Right lobe of liver (tissue), 4 donors: ENCODE measurements at regions not wholly inside any gene's neighbourhood (a gene's known extent, or its start where the extent isn't known, plus 50 kb on each side); places are given as distances from the start of the nearest gene placed in this dataset.

Experiments
- POLR2A ChIP-seq: fragments of 450-650 bp; IDR thresholded peaks from one replicate; pipeline ENCODE4 v1.6.1; 2017; ENCODE audit warnings: antibody characterized with exemption, mild to moderate bottlenecking
- TF ChIP-seq, protein P1 (sequence below), 4 donors: fragments of 200-600 bp in 3 of 4; fragments of 450-650 bp in 1 of 4; IDR thresholded peaks; one replicate each; pipeline versions ENCODE4 v1.5.1 to v1.8.0; 2016 to 2022; ENCODE audit warnings: antibody characterized with exemption in 4 of 4, mild to moderate bottlenecking in 2 of 4
- donor health status: DM: no; HTN: no; CAD: no.
- donor health status: DM: no; HTN: no; CAD: no.
- donor health status: DM: no; HTN: yes; CAD: no.

GRCh38 chr20:60959971-60960370 is 292.1 kb upstream of the CDH4 start:
- TF ChIP-seq, protein P1, sequence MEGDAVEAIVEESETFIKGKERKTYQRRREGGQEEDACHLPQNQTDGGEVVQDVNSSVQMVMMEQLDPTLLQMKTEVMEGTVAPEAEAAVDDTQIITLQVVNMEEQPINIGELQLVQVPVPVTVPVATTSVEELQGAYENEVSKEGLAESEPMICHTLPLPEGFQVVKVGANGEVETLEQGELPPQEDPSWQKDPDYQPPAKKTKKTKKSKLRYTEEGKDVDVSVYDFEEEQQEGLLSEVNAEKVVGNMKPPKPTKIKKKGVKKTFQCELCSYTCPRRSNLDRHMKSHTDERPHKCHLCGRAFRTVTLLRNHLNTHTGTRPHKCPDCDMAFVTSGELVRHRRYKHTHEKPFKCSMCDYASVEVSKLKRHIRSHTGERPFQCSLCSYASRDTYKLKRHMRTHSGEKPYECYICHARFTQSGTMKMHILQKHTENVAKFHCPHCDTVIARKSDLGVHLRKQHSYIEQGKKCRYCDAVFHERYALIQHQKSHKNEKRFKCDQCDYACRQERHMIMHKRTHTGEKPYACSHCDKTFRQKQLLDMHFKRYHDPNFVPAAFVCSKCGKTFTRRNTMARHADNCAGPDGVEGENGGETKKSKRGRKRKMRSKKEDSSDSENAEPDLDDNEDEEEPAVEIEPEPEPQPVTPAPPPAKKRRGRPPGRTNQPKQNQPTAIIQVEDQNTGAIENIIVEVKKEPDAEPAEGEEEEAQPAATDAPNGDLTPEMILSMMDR (IDR thresholded peaks at IDR 0.05) = no peak
- no peak for TF ChIP-seq POLR2A
